SK-N-SH treated with all-trans-retinoic acid at 6 μM for 48 hours (cell line): ENCODE measurements at regions not wholly inside any gene's neighbourhood (a gene's known extent, or its start where the extent isn't known, plus 50 kb on each side); places are given as distances from the start of the nearest gene placed in this dataset.

ENCODE experiments used
- ATAC-seq: fragments of 200-7000 bp; cut with Tn5 transposase; 3 replicates; pipeline ENCODE4 v1.9.1; 2020; ENCODE audit warnings: mild to moderate bottlenecking, moderate library complexity
- BACH2 ChIP-seq: fragments of 250-450 bp; sonication (Bioruptor Pico); IDR thresholded peaks from 2 replicates; pipeline ENCODE4 v1.9.0; 2021; ENCODE audit warnings: mild to moderate bottlenecking, borderline replicate concordance
- CSDC2 ChIP-seq: fragments of 250-450 bp; sonication (Bioruptor Pico); IDR thresholded peaks from 2 replicates; pipeline ENCODE4 v1.5.0; 2020; ENCODE audit warnings: mild to moderate bottlenecking, moderate library complexity
- GLIS3 ChIP-seq: fragments of 250-450 bp; sonication (Bioruptor Pico); IDR thresholded peaks from 2 replicates; pipeline ENCODE4 v1.5.0; 2020; ENCODE audit warnings: mild to moderate bottlenecking, moderate library complexity
- ISL1 ChIP-seq: fragments of 250-450 bp; sonication (Bioruptor Pico); IDR thresholded peaks from 2 replicates; pipeline ENCODE4 v2.1.2; 2022; ENCODE audit warnings: mild to moderate bottlenecking, moderate library complexity
- OSR1 ChIP-seq: fragments of 250-450 bp; sonication (Bioruptor Pico); IDR thresholded peaks from 2 replicates; pipeline ENCODE4 v1.8.0; 2022; ENCODE audit warnings: moderate library complexity, mild to moderate bottlenecking, inconsistent platforms
- PPARA ChIP-seq: fragments of 250-450 bp; sonication (Bioruptor Pico); IDR thresholded peaks from 2 replicates; pipeline ENCODE4 v1.5.0; 2020; ENCODE audit warnings: mild to moderate bottlenecking, borderline replicate concordance
- RARB ChIP-seq: fragments of 250-450 bp; sonication (Bioruptor Pico); IDR thresholded peaks from 2 replicates; pipeline ENCODE4 v1.8.0; 2021; ENCODE audit warnings: mild to moderate bottlenecking, moderate library complexity
- SNAI2 ChIP-seq: fragments of 250-450 bp; sonication (Bioruptor Pico); IDR thresholded peaks from 2 replicates; pipeline ENCODE4 v1.5.0; 2020; ENCODE audit warnings: mild to moderate bottlenecking, moderate library complexity
- TCF4 ChIP-seq: fragments of 250-450 bp; sonication (Bioruptor Pico); IDR thresholded peaks from 2 replicates; pipeline ENCODE4 v1.8.0; 2021; ENCODE audit warnings: mild to moderate bottlenecking, moderate library complexity, borderline replicate concordance
- TOX ChIP-seq: fragments of 250-450 bp; sonication (Bioruptor Pico); IDR thresholded peaks from 2 replicates; pipeline ENCODE4 v1.8.0; 2021; ENCODE audit warnings: mild to moderate bottlenecking, moderate library complexity, borderline replicate concordance
- ZC3H10 ChIP-seq: fragments of 250-450 bp; sonication (Bioruptor Pico); IDR thresholded peaks from 2 replicates; pipeline ENCODE4 v1.5.1; 2021; ENCODE audit warnings: mild to moderate bottlenecking, moderate library complexity
- ZFP3 ChIP-seq: fragments of 250-450 bp; sonication (Bioruptor Pico); IDR thresholded peaks from 2 replicates; pipeline ENCODE4 v1.5.0; 2020; ENCODE audit warnings: mild to moderate bottlenecking, moderate library complexity
- ZFP30 ChIP-seq: fragments of 450-650 bp; formaldehyde crosslinking; IDR thresholded peaks from 2 replicates; pipeline ENCODE4 v1.5.0; 2022; ENCODE audit warnings: mild to moderate bottlenecking, moderate library complexity
- ZNF565 ChIP-seq: fragments of 450-650 bp; formaldehyde crosslinking; conservative IDR thresholded peaks from 2 replicates; pipeline ENCODE4 v1.5.0; 2020; ENCODE audit warnings: low read depth, mild to moderate bottlenecking, moderate library complexity
- ZNF70 ChIP-seq: fragments of 450-650 bp; formaldehyde crosslinking; IDR thresholded peaks from 2 replicates; pipeline ENCODE4 v1.5.0; 2020; ENCODE audit warnings: mild to moderate bottlenecking, moderate library complexity
- ZNF8 ChIP-seq: fragments of 450-650 bp; formaldehyde crosslinking; IDR thresholded peaks from 2 replicates; pipeline ENCODE4 v1.5.0; 2020; ENCODE audit warnings: mild to moderate bottlenecking, moderate library complexity
- TF ChIP-seq, protein P1 (sequence below): fragments of 250-450 bp; sonication (Bioruptor Pico); IDR thresholded peaks from 2 replicates; pipeline ENCODE4 v1.5.1; 2021; ENCODE audit warnings: mild to moderate bottlenecking, moderate library complexity
- TF ChIP-seq, protein P2 (sequence below): fragments of 250-450 bp; sonication (Bioruptor Pico); IDR thresholded peaks from 2 replicates; pipeline ENCODE4 v1.8.0; 2020; ENCODE audit warnings: mild to moderate bottlenecking, moderate library complexity, borderline replicate concordance
- TF ChIP-seq, protein P3 (sequence below): fragments of 250-450 bp; sonication (Bioruptor Pico); IDR thresholded peaks from 2 replicates; pipeline ENCODE4 v1.5.1; 2020; ENCODE audit warnings: low read depth, mild to moderate bottlenecking, moderate library complexity
- TF ChIP-seq, protein P4 (sequence below): fragments of 250-450 bp; sonication (Bioruptor Pico); IDR thresholded peaks from 2 replicates; pipeline ENCODE4 v1.5.0; 2020; ENCODE audit warnings: mild to moderate bottlenecking, moderate library complexity
- TF ChIP-seq, protein P5 (sequence below): fragments of 250-450 bp; sonication (Bioruptor Pico); IDR thresholded peaks from 2 replicates; pipeline ENCODE4 v1.8.0; 2021; ENCODE audit warnings: low read depth, mild to moderate bottlenecking, moderate library complexity, borderline replicate concordance

DNA sequence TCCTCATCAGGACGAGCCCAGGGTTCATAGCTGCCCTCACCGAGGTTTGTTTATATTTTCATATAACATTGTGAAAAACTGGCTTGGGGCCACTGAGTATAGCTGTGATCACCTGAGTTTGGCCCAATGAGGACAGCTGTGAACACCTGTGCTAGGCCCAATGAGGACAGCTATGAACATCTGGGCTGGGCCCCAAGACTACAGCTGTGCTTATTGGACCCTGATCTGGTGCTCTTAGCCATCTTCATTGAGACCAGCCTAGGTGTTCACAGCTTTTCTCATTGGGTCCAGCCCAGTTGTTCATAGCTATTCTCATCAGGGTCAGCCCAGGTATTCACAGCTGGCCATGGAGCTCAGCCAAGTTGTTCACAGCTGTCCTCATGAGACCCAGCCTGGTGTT, 1167.3 kb downstream of the UQCRFS1 start (continued):
- TF ChIP-seq, protein P1, sequence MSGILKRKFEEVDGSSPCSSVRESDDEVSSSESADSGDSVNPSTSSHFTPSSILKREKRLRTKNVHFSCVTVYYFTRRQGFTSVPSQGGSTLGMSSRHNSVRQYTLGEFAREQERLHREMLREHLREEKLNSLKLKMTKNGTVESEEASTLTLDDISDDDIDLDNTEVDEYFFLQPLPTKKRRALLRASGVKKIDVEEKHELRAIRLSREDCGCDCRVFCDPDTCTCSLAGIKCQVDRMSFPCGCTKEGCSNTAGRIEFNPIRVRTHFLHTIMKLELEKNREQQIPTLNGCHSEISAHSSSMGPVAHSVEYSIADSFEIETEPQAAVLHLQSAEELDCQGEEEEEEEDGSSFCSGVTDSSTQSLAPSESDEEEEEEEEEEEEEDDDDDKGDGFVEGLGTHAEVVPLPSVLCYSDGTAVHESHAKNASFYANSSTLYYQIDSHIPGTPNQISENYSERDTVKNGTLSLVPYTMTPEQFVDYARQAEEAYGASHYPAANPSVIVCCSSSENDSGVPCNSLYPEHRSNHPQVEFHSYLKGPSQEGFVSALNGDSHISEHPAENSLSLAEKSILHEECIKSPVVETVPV = no peak
- TF ChIP-seq TOX (CRISPR knock-in tag) (no peak), ZFP30 (CRISPR knock-in tag) (no peak)

DNA sequence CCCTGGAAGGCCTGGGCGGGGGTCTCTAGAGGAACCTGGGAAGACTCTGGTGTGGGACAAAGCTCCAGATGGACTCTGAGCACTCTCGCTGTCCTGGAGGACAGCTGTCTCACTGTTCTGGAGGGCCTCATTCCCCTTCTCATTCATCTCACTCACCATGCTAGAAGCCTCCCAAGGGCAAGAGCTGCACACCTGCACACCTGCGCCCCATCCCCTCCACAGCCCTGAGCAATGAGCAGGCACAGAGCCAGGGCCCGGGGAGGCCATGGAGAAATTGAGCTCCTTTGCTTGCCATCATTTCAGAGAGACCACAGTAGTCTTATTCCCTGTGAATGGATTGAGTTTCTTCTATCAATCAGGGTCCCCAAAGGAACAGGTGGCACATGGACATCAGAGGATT, 1168.5 kb downstream of the UQCRFS1 start:
- no peak for ATAC-seq
- TF ChIP-seq, protein P2, sequence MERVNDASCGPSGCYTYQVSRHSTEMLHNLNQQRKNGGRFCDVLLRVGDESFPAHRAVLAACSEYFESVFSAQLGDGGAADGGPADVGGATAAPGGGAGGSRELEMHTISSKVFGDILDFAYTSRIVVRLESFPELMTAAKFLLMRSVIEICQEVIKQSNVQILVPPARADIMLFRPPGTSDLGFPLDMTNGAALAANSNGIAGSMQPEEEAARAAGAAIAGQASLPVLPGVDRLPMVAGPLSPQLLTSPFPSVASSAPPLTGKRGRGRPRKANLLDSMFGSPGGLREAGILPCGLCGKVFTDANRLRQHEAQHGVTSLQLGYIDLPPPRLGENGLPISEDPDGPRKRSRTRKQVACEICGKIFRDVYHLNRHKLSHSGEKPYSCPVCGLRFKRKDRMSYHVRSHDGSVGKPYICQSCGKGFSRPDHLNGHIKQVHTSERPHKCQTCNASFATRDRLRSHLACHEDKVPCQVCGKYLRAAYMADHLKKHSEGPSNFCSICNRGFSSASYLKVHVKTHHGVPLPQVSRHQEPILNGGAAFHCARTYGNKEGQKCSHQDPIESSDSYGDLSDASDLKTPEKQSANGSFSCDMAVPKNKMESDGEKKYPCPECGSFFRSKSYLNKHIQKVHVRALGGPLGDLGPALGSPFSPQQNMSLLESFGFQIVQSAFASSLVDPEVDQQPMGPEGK (CRISPR knock-in tag) = no peak
- TF ChIP-seq PPARA (CRISPR knock-in tag) (no peak), TCF4 (no peak), TOX (CRISPR knock-in tag) (no peak), ZNF8 (CRISPR knock-in tag) (no peak), ZFP30 (CRISPR knock-in tag) (no peak), ISL1 (CRISPR knock-in tag) (no peak), ZFP3 (CRISPR knock-in tag) (no peak), RARB (CRISPR knock-in tag) (no peak), ZNF565 (CRISPR knock-in tag) (no peak), ZC3H10 (CRISPR knock-in tag) (no peak), SNAI2 (CRISPR knock-in tag) (no peak), GLIS3 (CRISPR knock-in tag) (no peak), OSR1 (CRISPR knock-in tag) (no peak)
- TF ChIP-seq, protein P3, sequence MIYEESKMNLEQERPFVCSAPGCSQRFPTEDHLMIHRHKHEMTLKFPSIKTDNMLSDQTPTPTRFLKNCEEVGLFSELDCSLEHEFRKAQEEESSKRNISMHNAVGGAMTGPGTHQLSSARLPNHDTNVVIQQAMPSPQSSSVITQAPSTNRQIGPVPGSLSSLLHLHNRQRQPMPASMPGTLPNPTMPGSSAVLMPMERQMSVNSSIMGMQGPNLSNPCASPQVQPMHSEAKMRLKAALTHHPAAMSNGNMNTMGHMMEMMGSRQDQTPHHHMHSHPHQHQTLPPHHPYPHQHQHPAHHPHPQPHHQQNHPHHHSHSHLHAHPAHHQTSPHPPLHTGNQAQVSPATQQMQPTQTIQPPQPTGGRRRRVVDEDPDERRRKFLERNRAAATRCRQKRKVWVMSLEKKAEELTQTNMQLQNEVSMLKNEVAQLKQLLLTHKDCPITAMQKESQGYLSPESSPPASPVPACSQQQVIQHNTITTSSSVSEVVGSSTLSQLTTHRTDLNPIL = no peak
- TF ChIP-seq, protein P1 = no peak
- TF ChIP-seq, all 23 proteins: peak for 0

DNA sequence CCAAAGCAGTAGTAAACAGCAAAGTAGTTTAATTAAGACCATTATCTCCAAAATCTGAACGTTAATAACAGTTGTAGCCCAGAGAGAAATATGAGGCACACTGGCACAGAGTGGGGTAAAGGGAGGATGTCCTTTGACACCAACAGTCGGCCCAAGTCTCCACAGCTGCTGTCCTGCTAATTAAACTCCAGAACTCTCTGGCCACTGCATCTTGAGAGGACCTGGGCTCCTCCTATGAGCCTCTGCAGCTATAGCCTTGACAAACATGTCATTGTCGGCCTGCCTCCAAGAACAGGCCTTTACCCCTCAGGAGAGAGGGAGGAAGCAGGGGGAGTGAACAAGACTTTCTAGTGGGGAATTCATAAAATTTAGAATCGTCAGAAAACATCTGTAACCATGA, 1170.4 kb downstream of the UQCRFS1 start:
- TF ChIP-seq, protein P4, sequence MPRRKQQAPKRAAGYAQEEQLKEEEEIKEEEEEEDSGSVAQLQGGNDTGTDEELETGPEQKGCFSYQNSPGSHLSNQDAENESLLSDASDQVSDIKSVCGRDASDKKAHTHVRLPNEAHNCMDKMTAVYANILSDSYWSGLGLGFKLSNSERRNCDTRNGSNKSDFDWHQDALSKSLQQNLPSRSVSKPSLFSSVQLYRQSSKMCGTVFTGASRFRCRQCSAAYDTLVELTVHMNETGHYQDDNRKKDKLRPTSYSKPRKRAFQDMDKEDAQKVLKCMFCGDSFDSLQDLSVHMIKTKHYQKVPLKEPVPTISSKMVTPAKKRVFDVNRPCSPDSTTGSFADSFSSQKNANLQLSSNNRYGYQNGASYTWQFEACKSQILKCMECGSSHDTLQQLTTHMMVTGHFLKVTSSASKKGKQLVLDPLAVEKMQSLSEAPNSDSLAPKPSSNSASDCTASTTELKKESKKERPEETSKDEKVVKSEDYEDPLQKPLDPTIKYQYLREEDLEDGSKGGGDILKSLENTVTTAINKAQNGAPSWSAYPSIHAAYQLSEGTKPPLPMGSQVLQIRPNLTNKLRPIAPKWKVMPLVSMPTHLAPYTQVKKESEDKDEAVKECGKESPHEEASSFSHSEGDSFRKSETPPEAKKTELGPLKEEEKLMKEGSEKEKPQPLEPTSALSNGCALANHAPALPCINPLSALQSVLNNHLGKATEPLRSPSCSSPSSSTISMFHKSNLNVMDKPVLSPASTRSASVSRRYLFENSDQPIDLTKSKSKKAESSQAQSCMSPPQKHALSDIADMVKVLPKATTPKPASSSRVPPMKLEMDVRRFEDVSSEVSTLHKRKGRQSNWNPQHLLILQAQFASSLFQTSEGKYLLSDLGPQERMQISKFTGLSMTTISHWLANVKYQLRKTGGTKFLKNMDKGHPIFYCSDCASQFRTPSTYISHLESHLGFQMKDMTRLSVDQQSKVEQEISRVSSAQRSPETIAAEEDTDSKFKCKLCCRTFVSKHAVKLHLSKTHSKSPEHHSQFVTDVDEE = no peak
- no peak for TF ChIP-seq TOX (CRISPR knock-in tag)
- TF ChIP-seq CSDC2 (CRISPR knock-in tag) = no peak
- TF ChIP-seq PPARA (CRISPR knock-in tag) = no peak
- no peak for TF ChIP-seq BACH2 (CRISPR knock-in tag)
- TF ChIP-seq, protein P5, sequence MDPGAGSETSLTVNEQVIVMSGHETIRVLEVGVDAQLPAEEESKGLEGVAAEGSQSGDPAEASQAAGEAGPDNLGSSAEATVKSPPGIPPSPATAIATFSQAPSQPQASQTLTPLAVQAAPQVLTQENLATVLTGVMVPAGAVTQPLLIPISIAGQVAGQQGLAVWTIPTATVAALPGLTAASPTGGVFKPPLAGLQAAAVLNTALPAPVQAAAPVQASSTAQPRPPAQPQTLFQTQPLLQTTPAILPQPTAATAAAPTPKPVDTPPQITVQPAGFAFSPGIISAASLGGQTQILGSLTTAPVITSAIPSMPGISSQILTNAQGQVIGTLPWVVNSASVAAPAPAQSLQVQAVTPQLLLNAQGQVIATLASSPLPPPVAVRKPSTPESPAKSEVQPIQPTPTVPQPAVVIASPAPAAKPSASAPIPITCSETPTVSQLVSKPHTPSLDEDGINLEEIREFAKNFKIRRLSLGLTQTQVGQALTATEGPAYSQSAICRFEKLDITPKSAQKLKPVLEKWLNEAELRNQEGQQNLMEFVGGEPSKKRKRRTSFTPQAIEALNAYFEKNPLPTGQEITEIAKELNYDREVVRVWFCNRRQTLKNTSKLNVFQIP (CRISPR knock-in tag) = no peak
- no peak for TF ChIP-seq TCF4
- TF ChIP-seq ZC3H10 (CRISPR knock-in tag) = no peak
- TF ChIP-seq, protein P3 = no peak
- TF ChIP-seq RARB (CRISPR knock-in tag) = no peak
- TF ChIP-seq ZNF70 = no peak
- no peak for TF ChIP-seq GLIS3 (CRISPR knock-in tag)
- TF ChIP-seq ZFP3 (CRISPR knock-in tag) = no peak
- ATAC-seq = no peak
